PC-3 (cell line): ENCODE measurements at regions not wholly inside any gene's neighbourhood (a gene's known extent, or its start where the extent isn't known, plus 50 kb on each side); places are given as distances from the start of the nearest gene placed in this dataset.
"Not testable (repeated sequence)": the region's sequence is repeated elsewhere in the genome, so short reads cannot be mapped to it uniquely, and the experiment has no call there.

Source experiments
- ATAC-seq: fragments of 200-7000 bp; cut with Tn5 transposase; 2 replicates; pipeline ENCODE4 v1.9.1; 2020; ENCODE audit warnings: mild to moderate bottlenecking, moderate library complexity
- BruUV-seq: library from RNA; stranded (reverse); fragments of 400-500 nt; replicated peaks from 2 replicates; lab custom pipeline; 2021; lab: Mats Ljungman, UMichigan
- CTCF ChIA-PET: fragments of 300-600 bp; sonication (Branson Sonifier 250); formaldehyde crosslinking; loops from one replicate; lab custom pipeline; 2022; ENCODE audit warnings: antibody characterized with exemption; lab: Charles Lee
- POLR2A ChIA-PET: fragments of 300-600 bp; sonication (Branson Sonifier 250); formaldehyde crosslinking; loops from one replicate; lab custom pipeline; 2022; ENCODE audit warnings: antibody characterized with exemption; ENCODE audit not compliant: unreplicated experiment; lab: Charles Lee
- DNase-seq: peaks from one replicate; pipeline ENCODE4 v3.0.0-alpha.2; 2015
- H2AFZ ChIP-seq: fragments of 300-600 bp; sonication (generic); 2 replicates; pipeline ENCODE4 v1.6.0; 2016; ENCODE audit warnings: antibody characterized with exemption, low read length
- H3F3A ChIP-seq: fragments of 300-600 bp; sonication (generic); one replicate; pipeline ENCODE4 v1.6.0; 2017; ENCODE audit warnings: antibody characterized with exemption, low read length, control low read depth, mild to moderate bottlenecking; ENCODE audit not compliant: unreplicated experiment
- H3K27ac ChIP-seq: fragments of 300-600 bp; sonication (generic); 2 replicates; pipeline ENCODE4 v1.5.1; 2016; ENCODE audit warnings: mild to moderate bottlenecking, low read length
- H3K27me3 ChIP-seq: fragments of 300-600 bp; sonication (generic); 2 replicates; pipeline ENCODE4 v1.6.1; 2016; ENCODE audit warnings: low read length, mixed read lengths
- H3K36me3 ChIP-seq: fragments of 300-600 bp; sonication (generic); 2 replicates; pipeline ENCODE4 v1.6.1; 2016; ENCODE audit warnings: low read depth, mixed run types, low read length, mixed read lengths
- H3K4me1 ChIP-seq: fragments of 300-600 bp; sonication (generic); 2 replicates; pipeline ENCODE4 v1.5.1; 2016; ENCODE audit warnings: low read length; ENCODE audit not compliant: insufficient read depth
- H3K4me2 ChIP-seq: fragments of 300-600 bp; sonication (generic); 2 replicates; pipeline ENCODE4 v1.6.0; 2016; ENCODE audit warnings: low read length
- H3K4me3 ChIP-seq: fragments of 300-600 bp; sonication (generic); 2 replicates; pipeline ENCODE4 v1.5.1; 2016; ENCODE audit warnings: mild to moderate bottlenecking, low read length, mixed read lengths
- H3K79me2 ChIP-seq: fragments of 300-600 bp; sonication (generic); 2 replicates; pipeline ENCODE4 v1.6.1; 2017; ENCODE audit warnings: low read length, mixed read lengths
- H3K9ac ChIP-seq: fragments of 300-600 bp; sonication (generic); 2 replicates; pipeline ENCODE4 v1.6.0; 2016; ENCODE audit warnings: mild to moderate bottlenecking, low read length
- H3K9me2 ChIP-seq: fragments of 300-600 bp; sonication (generic); replicated peaks from 2 replicates; pipeline ENCODE4 v1.6.1; 2016; ENCODE audit warnings: mixed run types, low read length, mixed read lengths
- H3K9me3 ChIP-seq: fragments of 300-600 bp; sonication (generic); 2 replicates; pipeline ENCODE4 v1.6.1; 2016; ENCODE audit warnings: low read length, mixed read lengths
- H4K20me1 ChIP-seq: fragments of 300-600 bp; sonication (generic); 2 replicates; pipeline ENCODE4 v1.6.1; 2016; ENCODE audit warnings: low read length, mixed read lengths
- EZH2 ChIP-seq: fragments of 300-600 bp; sonication (generic); IDR thresholded peaks from one replicate; pipeline ENCODE4 v1.6.1; 2017; ENCODE audit warnings: antibody characterized with exemption, mild to moderate bottlenecking, low read length; ENCODE audit not compliant: unreplicated experiment
- EZH2phosphoT487 ChIP-seq: fragments of 300-600 bp; sonication (generic); IDR thresholded peaks from 2 replicates; pipeline ENCODE4 v1.6.1; 2018; ENCODE audit warnings: mild to moderate bottlenecking, antibody characterized with exemption, low read length, borderline replicate concordance
- intact Hi-C: fragments of 100-400 bp; cut with micrococcal nuclease; formaldehyde crosslinking; loops from 2 replicates; pipeline ENCODE4 v1.9.0; 2023
- TF ChIP-seq, protein P1 (sequence below): fragments of 300-600 bp; sonication (generic); conservative IDR thresholded peaks from 2 replicates; pipeline ENCODE4 v1.5.1; 2017; ENCODE audit warnings: antibody characterized with exemption, low read depth, mild to moderate bottlenecking, low read length

DNA sequence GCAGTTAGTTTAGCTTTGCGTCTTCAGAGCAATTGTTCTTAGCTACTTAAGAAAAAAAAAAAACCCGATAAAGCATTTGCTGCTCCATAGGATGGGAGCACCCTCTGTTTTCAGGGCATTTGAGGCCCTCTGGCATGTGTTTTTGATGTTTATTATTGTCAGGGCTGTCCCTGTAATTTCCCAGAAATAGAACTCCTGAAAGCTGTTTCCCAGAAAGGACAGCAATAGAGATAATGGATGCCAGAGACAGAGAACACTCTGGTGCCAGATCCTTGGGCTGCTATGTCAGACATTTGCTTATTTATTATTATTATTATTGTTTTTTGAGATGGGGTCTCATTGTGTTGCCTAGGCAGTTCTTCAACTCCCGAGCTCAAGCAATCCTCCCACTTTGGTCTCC, 201.3 kb downstream of the ALG10 start:
- DNase-seq, result no peak
- H3K79me2 ChIP-seq, result no peaks in the 10 kb centered on the region
- BruUV-seq, result no TSS peak
- H3K9me3 ChIP-seq, result no peaks in the 10 kb centered on the region
- no peak overlapping the region for H2AFZ ChIP-seq
- intact Hi-C loops, result no loop called here
- H3K4me3 ChIP-seq, result no peak overlapping the region
- no peaks in the 10 kb centered on the region for H4K20me1 ChIP-seq
- no peak overlapping the region for H3K9ac ChIP-seq
- CTCF ChIA-PET, result no interaction called here
- no peak overlapping the region for H3K4me2 ChIP-seq
- H3F3A ChIP-seq, result no peaks in the 10 kb centered on the region
- H3K36me3 ChIP-seq, result no peaks in the 10 kb centered on the region
- no peaks in the 10 kb centered on the region; the same call in 1 of the 2 replicates for H3K4me1 ChIP-seq
- TF ChIP-seq EZH2phosphoT487 (no peak), EZH2 (no peak)
- TF ChIP-seq, protein P1, sequence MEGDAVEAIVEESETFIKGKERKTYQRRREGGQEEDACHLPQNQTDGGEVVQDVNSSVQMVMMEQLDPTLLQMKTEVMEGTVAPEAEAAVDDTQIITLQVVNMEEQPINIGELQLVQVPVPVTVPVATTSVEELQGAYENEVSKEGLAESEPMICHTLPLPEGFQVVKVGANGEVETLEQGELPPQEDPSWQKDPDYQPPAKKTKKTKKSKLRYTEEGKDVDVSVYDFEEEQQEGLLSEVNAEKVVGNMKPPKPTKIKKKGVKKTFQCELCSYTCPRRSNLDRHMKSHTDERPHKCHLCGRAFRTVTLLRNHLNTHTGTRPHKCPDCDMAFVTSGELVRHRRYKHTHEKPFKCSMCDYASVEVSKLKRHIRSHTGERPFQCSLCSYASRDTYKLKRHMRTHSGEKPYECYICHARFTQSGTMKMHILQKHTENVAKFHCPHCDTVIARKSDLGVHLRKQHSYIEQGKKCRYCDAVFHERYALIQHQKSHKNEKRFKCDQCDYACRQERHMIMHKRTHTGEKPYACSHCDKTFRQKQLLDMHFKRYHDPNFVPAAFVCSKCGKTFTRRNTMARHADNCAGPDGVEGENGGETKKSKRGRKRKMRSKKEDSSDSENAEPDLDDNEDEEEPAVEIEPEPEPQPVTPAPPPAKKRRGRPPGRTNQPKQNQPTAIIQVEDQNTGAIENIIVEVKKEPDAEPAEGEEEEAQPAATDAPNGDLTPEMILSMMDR, result no peak
- ATAC-seq, result no peak
- H3K27ac ChIP-seq, result no peak overlapping the region
- no peaks in the 10 kb centered on the region for H3K9me2 ChIP-seq
- POLR2A ChIA-PET, result no interaction called here
- no peaks in the 10 kb centered on the region for H3K27me3 ChIP-seq

DNA sequence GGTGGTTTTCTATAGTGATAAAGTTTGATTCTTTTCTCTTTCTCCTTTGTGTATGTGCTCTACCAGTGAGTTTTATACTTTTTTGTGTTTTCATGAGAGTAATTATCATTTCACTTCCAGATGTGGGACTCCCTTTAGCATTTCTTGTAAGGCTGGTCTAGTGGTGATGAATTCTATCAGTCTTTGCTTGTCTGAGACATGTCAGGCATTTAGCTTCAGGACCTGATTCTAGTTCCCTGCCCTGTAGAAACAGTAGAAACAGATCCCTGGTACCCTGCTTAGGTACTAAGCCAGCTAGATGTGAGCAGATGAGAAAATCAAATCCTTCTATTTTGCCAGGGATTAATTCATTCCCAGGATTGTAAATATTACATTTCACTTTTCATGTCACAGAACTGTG, 203.7 kb downstream of the ALG10 start:
- H4K20me1 ChIP-seq, CTCF ChIA-PET, DNase-seq, H3K9me3 ChIP-seq, intact Hi-C loops, H3K4me2 ChIP-seq, H3K27ac ChIP-seq, BruUV-seq, POLR2A ChIA-PET, H2AFZ ChIP-seq, H3K27me3 ChIP-seq, H3K4me3 ChIP-seq, H3K9ac ChIP-seq, ATAC-seq, H3K9me2 ChIP-seq, H3F3A ChIP-seq, H3K36me3 ChIP-seq, H3K4me1 ChIP-seq, H3K79me2 ChIP-seq: not testable (repeated sequence)

DNA sequence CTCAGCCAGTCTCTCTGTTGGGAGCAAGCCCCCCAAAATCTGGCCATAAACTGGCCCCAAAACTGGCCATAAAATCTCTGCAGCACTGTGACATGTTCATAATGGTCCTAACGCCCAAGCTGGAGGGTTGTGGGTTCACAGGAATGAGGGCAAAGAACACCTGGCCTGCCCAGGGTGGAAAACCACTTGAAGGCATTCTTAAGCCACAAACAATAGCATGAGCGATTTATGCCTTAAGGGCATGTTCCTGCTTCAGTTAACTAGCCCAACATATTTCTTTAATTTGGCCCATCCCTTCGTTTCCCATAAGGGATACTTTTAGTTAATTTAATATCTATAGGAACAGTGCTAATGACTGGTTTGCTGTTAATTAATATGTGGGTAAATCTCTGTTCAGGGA, 205.8 kb downstream of the ALG10 start:
- POLR2A ChIA-PET, H3K27me3 ChIP-seq, H3K79me2 ChIP-seq, H3K36me3 ChIP-seq, H3K4me1 ChIP-seq, H3K9me2 ChIP-seq, intact Hi-C loops, H3K9ac ChIP-seq, H3F3A ChIP-seq, BruUV-seq, H2AFZ ChIP-seq, ATAC-seq, H3K4me2 ChIP-seq, H3K9me3 ChIP-seq, H3K4me3 ChIP-seq, H3K27ac ChIP-seq, H4K20me1 ChIP-seq, CTCF ChIA-PET: not testable (repeated sequence)
- peak; percentile 16 for DNase-seq

DNA sequence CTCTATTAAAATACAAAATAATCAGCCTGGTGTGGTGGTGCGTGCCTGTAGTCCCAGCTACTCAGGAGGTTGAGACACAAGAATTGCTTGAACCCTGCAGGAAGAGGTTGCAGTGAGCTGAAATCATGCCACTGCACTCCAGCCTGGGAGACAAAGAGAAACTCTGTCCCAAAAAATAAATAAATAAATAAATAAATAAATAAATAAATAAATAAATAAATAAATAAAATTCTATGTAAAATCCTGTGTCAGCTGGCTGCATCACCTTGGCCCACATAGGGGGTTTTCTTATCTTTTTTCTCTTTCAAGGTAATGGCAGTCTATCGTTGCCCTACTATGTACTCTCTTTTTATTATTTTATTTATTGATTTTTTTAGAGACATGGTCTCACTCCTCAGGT, 206.7 kb downstream of the ALG10 start:
- H3K4me2 ChIP-seq, ATAC-seq, H3F3A ChIP-seq, H3K9me3 ChIP-seq, H3K79me2 ChIP-seq, intact Hi-C loops, POLR2A ChIA-PET, H2AFZ ChIP-seq, DNase-seq, H3K27ac ChIP-seq, H3K9ac ChIP-seq, H3K4me3 ChIP-seq, BruUV-seq, H3K4me1 ChIP-seq, H3K27me3 ChIP-seq, H3K9me2 ChIP-seq, H4K20me1 ChIP-seq, H3K36me3 ChIP-seq, CTCF ChIA-PET: not testable (repeated sequence)
